B cell (primary cell): ENCODE measurements at regions not wholly inside any gene's neighbourhood (a gene's known extent, or its start where the extent isn't known, plus 50 kb on each side); places are given as distances from the start of the nearest gene placed in this dataset.

Experiments used
- ATAC-seq: fragments of 200-7000 bp; cut with Tn5 transposase; one replicate; pipeline ENCODE4 v1.10.0; 2021; ENCODE audit warnings: low read depth, mild to moderate bottlenecking, moderate number of reproducible peaks, moderate library complexity
- CTCF ChIA-PET: fragments of 350-600 bp; sonication (Branson Sonifier 250); formaldehyde crosslinking; loops from one replicate; lab custom pipeline; 2021; ENCODE audit warnings: antibody characterized with exemption, inconsistent platforms; lab: Charles Lee
- POLR2A ChIA-PET: fragments of 350-600 bp; sonication (Branson Sonifier 250); formaldehyde crosslinking; loops from one replicate; lab custom pipeline; 2021; ENCODE audit warnings: antibody characterized with exemption; lab: Charles Lee
- DNase-seq: peaks from one replicate; pipeline ENCODE4 v3.0.0; 2013
- H2AFZ ChIP-seq: 2 replicates; pipeline ENCODE4 v1.6.1; 2012; ENCODE audit warnings: mild to moderate bottlenecking, low read depth, low read length; ENCODE audit not compliant: insufficient read depth, poor library complexity, severe bottlenecking
- H3K27ac ChIP-seq, 2 donors: 1 replicate in 1 of 2; 2 replicates in 1 of 2; pipeline ENCODE4 v1.5.1; 2012 to 2013; ENCODE audit warnings: low read length in 2 of 2, mild to moderate bottlenecking in 2 of 2, moderate library complexity in 1 of 2
- H3K27me3 ChIP-seq, 4 experiments: fragments of 200-600 bp in 1 of 4; sonication (generic) in 1 of 4; replicated peaks in 1 of 4; 1 replicate in 2 of 4; 2 replicates in 2 of 4; pipeline versions ENCODE4 v1.6.1 to v1.7.0; 2013 to 2016; ENCODE audit warnings: low read length in 3 of 4, mild to moderate bottlenecking in 2 of 4, mixed read lengths in 1 of 4, moderate library complexity in 1 of 4; ENCODE audit not compliant: insufficient read depth in 4 of 4, control insufficient read depth in 3 of 4; ENCODE audit errors: control extremely low read depth in 1 of 4
- H3K36me3 ChIP-seq, 2 experiments: replicated peaks in 1 of 2; 1 replicate in 1 of 2; 2 replicates in 1 of 2; pipeline versions ENCODE4 v1.6.1 to v1.7.1; 2013; ENCODE audit warnings: low read length in 1 of 2; ENCODE audit not compliant: insufficient read depth in 2 of 2, control insufficient read depth in 1 of 2; ENCODE audit errors: control extremely low read depth in 1 of 2, extremely low read depth in 1 of 2
- H3K4me1 ChIP-seq, 2 donors: fragments of 200-600 bp in 1 of 2; sonication (generic) in 1 of 2; 1 replicate in 1 of 2; 2 replicates in 1 of 2; pipeline versions ENCODE4 v1.5.1 to v1.6.1; 2013 to 2017; ENCODE audit warnings: low read length in 2 of 2; ENCODE audit not compliant: control insufficient read depth in 2 of 2, insufficient read depth in 2 of 2
- H3K4me2 ChIP-seq: replicated peaks from 2 replicates; pipeline ENCODE3; 2012; ENCODE audit warnings: mild to moderate bottlenecking, low read depth, low read length; ENCODE audit not compliant: poor library complexity, severe bottlenecking
- H3K4me3 ChIP-seq, 5 experiments: fragments of 200-600 bp in 1 of 5; sonication (generic) in 1 of 5; 1 replicate in 3 of 5; 2 replicates in 2 of 5; pipeline versions ENCODE4 v1.5.1 to v1.7.0; 2011 to 2016; ENCODE audit warnings: low read length in 4 of 5, mild to moderate bottlenecking in 4 of 5, low read depth in 2 of 5, control low read depth in 1 of 5, moderate library complexity in 1 of 5; ENCODE audit not compliant: insufficient read depth in 1 of 5; ENCODE audit errors: control extremely low read depth in 1 of 5, extremely low read depth in 1 of 5
- H3K79me2 ChIP-seq: fragments of 200-600 bp; sonication (generic); one replicate; pipeline ENCODE4 v1.6.0; 2016; ENCODE audit warnings: low read length; ENCODE audit not compliant: control insufficient read depth, insufficient read depth
- H3K9ac ChIP-seq: fragments of 200-600 bp; sonication (generic); 2 replicates; pipeline ENCODE4 v1.6.1; 2017; ENCODE audit warnings: mild to moderate bottlenecking, low read length, moderate library complexity
- H3K9me3 ChIP-seq, 3 donors: one replicate each; pipeline versions ENCODE4 v1.6.1 to v1.7.1; 2013; ENCODE audit warnings: low read length in 2 of 3; ENCODE audit not compliant: control insufficient read depth in 2 of 3, insufficient read depth in 1 of 3; ENCODE audit errors: control extremely low read depth in 1 of 3
- H4K20me1 ChIP-seq: 2 replicates; pipeline ENCODE4 v1.6.0; 2012; ENCODE audit warnings: mild to moderate bottlenecking, low read length; ENCODE audit not compliant: insufficient read depth, control insufficient read depth, poor library complexity, severe bottlenecking
- H3K27ac Mint-ChIP-seq: one replicate; pipeline ENCODE4 v1.8.0; 2021; ENCODE audit warnings: mixed read lengths
- H3K27me3 Mint-ChIP-seq: one replicate; pipeline ENCODE4 v1.8.0; 2021; ENCODE audit warnings: mixed read lengths
- H3K4me1 Mint-ChIP-seq: one replicate; pipeline ENCODE4 v1.8.0; 2021; ENCODE audit warnings: mixed read lengths
- H3K4me3 Mint-ChIP-seq: one replicate; pipeline ENCODE4 v1.8.0; 2021; ENCODE audit warnings: mixed read lengths
- H3K9me3 Mint-ChIP-seq: one replicate; pipeline ENCODE4 v1.8.0; 2022; ENCODE audit warnings: mixed read lengths; ENCODE audit not compliant: insufficient read depth
- EZH2 ChIP-seq: IDR thresholded peaks from 2 replicates; pipeline ENCODE4 v1.6.1; 2012; ENCODE audit warnings: borderline replicate concordance, low read depth, mild to moderate bottlenecking, moderate library complexity, low read length; ENCODE audit not compliant: insufficient read depth, poor library complexity, severe bottlenecking
- WGBS: methylation state at CpG from one replicate; pipeline ENCODE4 v1.1.5; 2013; ENCODE audit warnings: missing lambda C conversion rate; ENCODE audit not compliant: insufficient coverage; 5-methylcytosine and 5-hydroxymethylcytosine counted together
- intact Hi-C: fragments of 100-400 bp; cut with micrococcal nuclease; formaldehyde crosslinking; loops from one replicate; pipeline ENCODE4 v1.10.0; 2022
- TF ChIP-seq, protein P1 (sequence below): fragments of 200-600 bp; IDR thresholded peaks from one replicate; pipeline ENCODE4 v1.8.0; 2022; ENCODE audit warnings: antibody characterized with exemption, mild to moderate bottlenecking

DNA sequence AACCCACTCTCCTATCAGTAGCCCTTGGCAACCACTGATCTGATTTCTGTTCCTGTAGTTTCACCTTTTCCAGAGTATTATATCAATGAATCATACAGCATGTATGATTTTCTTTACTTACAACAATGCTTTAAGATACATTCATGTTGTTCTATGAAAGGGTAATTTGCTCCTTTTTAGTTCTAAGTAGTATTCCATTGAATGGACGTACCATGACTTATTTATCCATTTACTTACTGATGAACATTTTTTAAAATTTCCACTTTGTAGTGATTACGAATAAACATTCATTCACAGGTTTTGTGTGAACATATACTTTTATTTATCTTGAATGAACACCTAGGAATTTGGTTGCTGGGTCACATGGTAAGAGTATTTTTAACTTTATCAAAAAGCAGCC, 620.8 kb downstream of the HTR1A start:
- no peak overlapping the region for H3K4me2 ChIP-seq
- Mint-ChIP-seq H3K27me3 (no peaks in the 10 kb centered on the region), H3K4me1 (no peaks in the 10 kb centered on the region), H3K4me3 (no peak overlapping the region), H3K27ac (no peak overlapping the region), H3K9me3 (peaks cover 4% of the 10 kb centered on the region)
- H2AFZ ChIP-seq: no peak overlapping the region
- ChIA-PET POLR2A (no interaction called here), CTCF (no interaction called here)
- H4K20me1 ChIP-seq: no peaks in the 10 kb centered on the region
- WGBS: no CpG with 5 or more reads among the region's 2 CpGs
- no peaks in the 10 kb centered on the region for H3K27me3 ChIP-seq
- no peak overlapping the region for H3K9ac ChIP-seq
- no peaks in the 10 kb centered on the region for H3K4me1 ChIP-seq
- no peaks in the 10 kb centered on the region for H3K9me3 ChIP-seq
- DNase-seq (no peak), ATAC-seq (no peak)
- H3K79me2 ChIP-seq: no peaks in the 10 kb centered on the region
- H3K36me3 ChIP-seq: no peaks in the 10 kb centered on the region
- TF ChIP-seq, protein P1, sequence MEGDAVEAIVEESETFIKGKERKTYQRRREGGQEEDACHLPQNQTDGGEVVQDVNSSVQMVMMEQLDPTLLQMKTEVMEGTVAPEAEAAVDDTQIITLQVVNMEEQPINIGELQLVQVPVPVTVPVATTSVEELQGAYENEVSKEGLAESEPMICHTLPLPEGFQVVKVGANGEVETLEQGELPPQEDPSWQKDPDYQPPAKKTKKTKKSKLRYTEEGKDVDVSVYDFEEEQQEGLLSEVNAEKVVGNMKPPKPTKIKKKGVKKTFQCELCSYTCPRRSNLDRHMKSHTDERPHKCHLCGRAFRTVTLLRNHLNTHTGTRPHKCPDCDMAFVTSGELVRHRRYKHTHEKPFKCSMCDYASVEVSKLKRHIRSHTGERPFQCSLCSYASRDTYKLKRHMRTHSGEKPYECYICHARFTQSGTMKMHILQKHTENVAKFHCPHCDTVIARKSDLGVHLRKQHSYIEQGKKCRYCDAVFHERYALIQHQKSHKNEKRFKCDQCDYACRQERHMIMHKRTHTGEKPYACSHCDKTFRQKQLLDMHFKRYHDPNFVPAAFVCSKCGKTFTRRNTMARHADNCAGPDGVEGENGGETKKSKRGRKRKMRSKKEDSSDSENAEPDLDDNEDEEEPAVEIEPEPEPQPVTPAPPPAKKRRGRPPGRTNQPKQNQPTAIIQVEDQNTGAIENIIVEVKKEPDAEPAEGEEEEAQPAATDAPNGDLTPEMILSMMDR: no peak
- no peak for TF ChIP-seq EZH2
- H3K27ac ChIP-seq: no peak overlapping the region
- H3K4me3 ChIP-seq: no peak overlapping the region
- intact Hi-C loops: no loop called here

DNA sequence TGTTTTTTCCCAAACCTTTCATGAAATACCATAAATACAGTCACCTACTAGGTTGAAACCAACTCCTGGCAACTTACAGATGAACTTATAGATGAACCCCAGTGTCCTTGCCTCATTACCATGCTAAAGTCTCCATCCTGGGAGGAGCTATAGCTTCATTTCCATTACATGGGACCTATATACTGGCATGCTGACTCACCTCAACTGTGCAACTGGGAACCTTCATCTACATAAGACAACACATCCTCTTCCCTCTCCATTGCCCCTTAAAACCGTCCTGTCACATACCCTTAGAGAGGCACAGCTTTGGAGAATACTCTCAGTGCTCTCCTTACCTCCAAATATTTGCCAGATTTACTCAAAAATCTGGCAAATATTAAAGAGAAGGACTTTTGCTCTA, 638.3 kb downstream of the HTR1A start:
- no peak overlapping the region for H3K27ac ChIP-seq
- intact Hi-C loops: no loop called here
- no peak for ATAC-seq
- no peaks in the 10 kb centered on the region for H3K27me3 Mint-ChIP-seq
- H2AFZ ChIP-seq: no peak overlapping the region
- CTCF ChIA-PET: no interaction called here
- peaks cover 4% of the 10 kb centered on the region for H3K9me3 Mint-ChIP-seq
- TF ChIP-seq EZH2: no peak
- TF ChIP-seq, protein P1: no peak
- POLR2A ChIA-PET: no interaction called here
- no peaks in the 10 kb centered on the region for H3K27me3 ChIP-seq
- no peak overlapping the region for H3K9ac ChIP-seq
- no peak overlapping the region for H3K27ac Mint-ChIP-seq
- no peaks in the 10 kb centered on the region for H3K79me2 ChIP-seq
- DNase-seq: no peak
- H3K9me3 ChIP-seq: peaks cover 0 to 2% (median 0%) of the 10 kb centered on the region in 3 donors
- H4K20me1 ChIP-seq: no peaks in the 10 kb centered on the region
- no peak overlapping the region for H3K4me2 ChIP-seq
- no peak overlapping the region for H3K4me3 ChIP-seq
- H3K4me1 Mint-ChIP-seq: no peaks in the 10 kb centered on the region
- H3K4me3 Mint-ChIP-seq: no peak overlapping the region
- WGBS: 44% methylated on average over 1 of the region's 1 CpG
- no peaks in the 10 kb centered on the region for H3K4me1 ChIP-seq
- no peaks in the 10 kb centered on the region for H3K36me3 ChIP-seq
